Gastroesophageal sphincter (tissue), 3 donors: ENCODE measurements at regions not wholly inside any gene's neighbourhood (a gene's known extent, or its start where the extent isn't known, plus 50 kb on each side); places are given as distances from the start of the nearest gene placed in this dataset.

Experiments used
- CTCF ChIP-seq, 4 experiments: fragments of 200-600 bp in 2 of 4; fragments of 450-650 bp in 2 of 4; sonication (generic) in 1 of 4; IDR thresholded peaks; one replicate each; pipeline ENCODE4 v1.5.1; 2017 to 2019; ENCODE audit warnings: antibody characterized with exemption in 4 of 4, mild to moderate bottlenecking in 2 of 4, moderate library complexity in 2 of 4
- POLR2A ChIP-seq, 2 donors: fragments of 450-650 bp; IDR thresholded peaks; one replicate each; pipeline ENCODE4 v1.6.1; 2017; ENCODE audit warnings: antibody characterized with exemption in 2 of 2, mild to moderate bottlenecking in 2 of 2, moderate library complexity in 1 of 2

GRCh38 chr16:79532785-79533184 lies 67.8 kb downstream of the MAF start:
- TF ChIP-seq CTCF (IDR thresholded peaks at IDR 0.05) (no peak), POLR2A (IDR thresholded peaks at IDR 0.05) (no peak)
